HL-60 (cell line): ENCODE measurements at regions not wholly inside any gene's neighbourhood (a gene's known extent, or its start where the extent isn't known, plus 50 kb on each side); places are given as distances from the start of the nearest gene placed in this dataset.

Source experiments
- DNase-seq, 2 experiments: peaks; one replicate each; pipeline ENCODE4 v3.0.0-alpha.2; 2010 to 2020; ENCODE audit warnings: low read depth in 1 of 2, low spot score in 1 of 2
- H3K27ac ChIP-seq: fragments of 250-450 bp; sonication (Bioruptor Pico); replicated peaks from 2 replicates; pipeline ENCODE4 v1.5.1; 2020; ENCODE audit warnings: mild to moderate bottlenecking, moderate library complexity
- H3K27me3 ChIP-seq: fragments of 250-450 bp; sonication (Bioruptor Pico); 2 replicates; pipeline ENCODE4 v1.5.1; 2021; ENCODE audit warnings: mild to moderate bottlenecking, moderate library complexity; ENCODE audit not compliant: insufficient read depth, poor library complexity, severe bottlenecking
- H3K4me3 ChIP-seq: replicated peaks from 2 replicates; pipeline ENCODE4 v1.5.1; 2011; ENCODE audit warnings: mild to moderate bottlenecking, control low read depth, low read length; ENCODE audit not compliant: insufficient read depth
- CTCF ChIP-seq: IDR thresholded peaks from one replicate; pipeline ENCODE4 v1.5.1; 2011; ENCODE audit warnings: low read length, control low read depth, inconsistent platforms; ENCODE audit not compliant: insufficient read depth
- GABPA ChIP-seq: IDR thresholded peaks from 2 replicates; pipeline ENCODE4 v1.6.1; 2012; ENCODE audit warnings: low read depth
- POLR2AphosphoS5 ChIP-seq: IDR thresholded peaks from 2 replicates; pipeline ENCODE4 v1.6.1; 2012; ENCODE audit warnings: low read depth
- SPI1 ChIP-seq: IDR thresholded peaks from 2 replicates; pipeline ENCODE4 v1.6.1; 2012; ENCODE audit warnings: low read depth, mild to moderate bottlenecking, borderline replicate concordance
- TF ChIP-seq, protein P1 (sequence below): IDR thresholded peaks from 2 replicates; pipeline ENCODE4 v1.6.1; 2012; ENCODE audit warnings: low read depth; ENCODE audit not compliant: insufficient replicate concordance

DNA sequence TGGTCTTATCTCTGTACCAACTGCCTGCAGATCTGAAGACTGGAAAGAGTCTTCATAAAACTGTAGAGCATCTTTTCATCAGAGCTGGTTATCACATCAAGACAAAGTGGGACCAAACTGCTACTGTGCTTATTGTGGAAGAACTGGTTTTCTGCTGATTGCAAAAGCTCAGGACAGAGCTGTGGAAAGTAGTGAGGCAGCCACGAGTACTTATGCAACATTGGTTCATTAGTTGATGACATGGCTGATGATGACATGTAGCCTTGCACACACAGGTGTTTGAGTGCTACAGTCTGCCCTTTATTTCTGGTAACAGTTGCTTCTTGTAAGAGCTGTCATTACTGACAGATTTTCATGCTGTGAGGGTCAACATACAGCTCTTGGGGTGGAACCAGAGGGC lies 185.4 kb upstream of the GUCY1A2 start:
- Histone ChIP-seq H3K27me3 (no peaks in the 10 kb centered on the region), H3K4me3 (no peak overlapping the region), H3K27ac (0 out of 2 replicates have a peak overlapping the region, but pooled peaks have one; percentile 28)
- peak; percentile 17 to 61 for DNase-seq
- TF ChIP-seq GABPA (no peak), SPI1 (no peak), CTCF (no peak), POLR2AphosphoS5 (no peak)
- TF ChIP-seq, protein P1, sequence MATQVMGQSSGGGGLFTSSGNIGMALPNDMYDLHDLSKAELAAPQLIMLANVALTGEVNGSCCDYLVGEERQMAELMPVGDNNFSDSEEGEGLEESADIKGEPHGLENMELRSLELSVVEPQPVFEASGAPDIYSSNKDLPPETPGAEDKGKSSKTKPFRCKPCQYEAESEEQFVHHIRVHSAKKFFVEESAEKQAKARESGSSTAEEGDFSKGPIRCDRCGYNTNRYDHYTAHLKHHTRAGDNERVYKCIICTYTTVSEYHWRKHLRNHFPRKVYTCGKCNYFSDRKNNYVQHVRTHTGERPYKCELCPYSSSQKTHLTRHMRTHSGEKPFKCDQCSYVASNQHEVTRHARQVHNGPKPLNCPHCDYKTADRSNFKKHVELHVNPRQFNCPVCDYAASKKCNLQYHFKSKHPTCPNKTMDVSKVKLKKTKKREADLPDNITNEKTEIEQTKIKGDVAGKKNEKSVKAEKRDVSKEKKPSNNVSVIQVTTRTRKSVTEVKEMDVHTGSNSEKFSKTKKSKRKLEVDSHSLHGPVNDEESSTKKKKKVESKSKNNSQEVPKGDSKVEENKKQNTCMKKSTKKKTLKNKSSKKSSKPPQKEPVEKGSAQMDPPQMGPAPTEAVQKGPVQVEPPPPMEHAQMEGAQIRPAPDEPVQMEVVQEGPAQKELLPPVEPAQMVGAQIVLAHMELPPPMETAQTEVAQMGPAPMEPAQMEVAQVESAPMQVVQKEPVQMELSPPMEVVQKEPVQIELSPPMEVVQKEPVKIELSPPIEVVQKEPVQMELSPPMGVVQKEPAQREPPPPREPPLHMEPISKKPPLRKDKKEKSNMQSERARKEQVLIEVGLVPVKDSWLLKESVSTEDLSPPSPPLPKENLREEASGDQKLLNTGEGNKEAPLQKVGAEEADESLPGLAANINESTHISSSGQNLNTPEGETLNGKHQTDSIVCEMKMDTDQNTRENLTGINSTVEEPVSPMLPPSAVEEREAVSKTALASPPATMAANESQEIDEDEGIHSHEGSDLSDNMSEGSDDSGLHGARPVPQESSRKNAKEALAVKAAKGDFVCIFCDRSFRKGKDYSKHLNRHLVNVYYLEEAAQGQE, result no peak

- H3K27me3 ChIP-seq, result no peaks in the 10 kb centered on the region
- H3K27ac ChIP-seq, result no peak overlapping the region
- H3K4me3 ChIP-seq, result no peak overlapping the region
- no peak for TF ChIP-seq POLR2AphosphoS5
- no peak for TF ChIP-seq GABPA
- TF ChIP-seq, protein P1, result no peak
- no peak for TF ChIP-seq CTCF
- TF ChIP-seq SPI1, result no peak
- no peak for DNase-seq
Observed at GRCh38 chr11:107202241-107202640, 184.0 kb upstream of the GUCY1A2 start.

GRCh38 chr11:107198490-107199007 lies 180.3 kb upstream of the GUCY1A2 start:
- DNase-seq, result no peak
- TF ChIP-seq GABPA (no peak), POLR2AphosphoS5 (no peak), SPI1 (no peak), CTCF (no peak)
- TF ChIP-seq, protein P1, result no peak
- no peak overlapping the region for H3K27ac ChIP-seq
- no peak overlapping the region for H3K4me3 ChIP-seq
- no peaks in the 10 kb centered on the region for H3K27me3 ChIP-seq
